ENCODE measurements at regions not wholly inside any gene's neighbourhood (a gene's known extent, or its start where the extent isn't known, plus 50 kb on each side); places are given as distances from the start of the nearest gene placed in this dataset.

GRCh38 chr3:170767576-170767941 is 102.4 kb downstream of the RPL22L1 start:
- TF ChIP-seq CEBPB (IDR thresholded peaks at IDR 0.05; ENCODE audit: low read depth, low read length) (no peak), CREB1 (IDR thresholded peaks at IDR 0.05) (no peak), CTCF (IDR thresholded peaks at IDR 0.05; ENCODE audit: control extremely low read depth in 1 of 3, insufficient read depth in 1 of 3, low read depth in 1 of 3, low read length in 3 of 3) (no peak)
